HepG2 (cell line): ENCODE measurements at regions not wholly inside any gene's neighbourhood (a gene's known extent, or its start where the extent isn't known, plus 50 kb on each side); places are given as distances from the start of the nearest gene placed in this dataset.

Source experiments
- ATAC-seq: fragments of 200-7000 bp; cut with Tn5 transposase; 3 replicates; pipeline ENCODE4 v1.9.1; 2020; ENCODE audit warnings: mild to moderate bottlenecking, moderate library complexity
- BruUV-seq: library from RNA; stranded (reverse); fragments of 400-500 nt; replicated peaks from 2 replicates; lab custom pipeline; 2021; lab: Mats Ljungman, UMichigan
- CTCF ChIA-PET: fragments of 300-600 bp; formaldehyde crosslinking; extraction: SDS; loops from one replicate; lab custom pipeline; 2021; ENCODE audit warnings: low total read pairs, inconsistent platforms, low intra/inter-chr PET ratio; lab: Yijun Ruan, JAX
- POLR2A ChIA-PET: fragments of 350-600 bp; sonication (Branson Sonifier 250); formaldehyde crosslinking; loops from one replicate; lab custom pipeline; 2020; ENCODE audit warnings: antibody characterized with exemption, inconsistent platforms; lab: Yijun Ruan, JAX
- DNase-seq: peaks from one replicate; pipeline ENCODE4 v3.0.0-alpha.2; 2015; ENCODE audit warnings: low spot score
- FAIRE-seq: peaks from 3 replicates; lab custom pipeline; 2011; peaks lifted over from hg19 to GRCh38; lab: Jason Lieb, UNC
- H2AFZ ChIP-seq: one replicate; pipeline ENCODE4 v1.6.1; 2011; ENCODE audit warnings: low read length, inconsistent platforms
- H3K27ac ChIP-seq: fragments of 300-600 bp; 3 replicates; pipeline ENCODE4 v1.8.0; 2011; ENCODE audit warnings: mixed run types, mild to moderate bottlenecking, mixed read lengths, low read length, inconsistent platforms; ENCODE audit not compliant: insufficient read depth; ENCODE audit errors: extremely low read length
- H3K27me3 ChIP-seq, 2 experiments: fragments of 200-600 bp in 1 of 2; 2 replicates in 1 of 2; 3 replicates in 1 of 2; pipeline versions ENCODE4 v1.6.0 to v1.8.0; 2011; ENCODE audit warnings: low read length in 2 of 2, mild to moderate bottlenecking in 2 of 2, moderate library complexity in 2 of 2, inconsistent platforms in 1 of 2; ENCODE audit not compliant: insufficient read depth in 2 of 2, control insufficient read depth in 1 of 2
- H3K36me3 ChIP-seq, 2 experiments: fragments of 200-600 bp in 1 of 2; replicated peaks in 1 of 2; 2 replicates in 1 of 2; 3 replicates in 1 of 2; pipeline versions ENCODE4 v1.5.1 to v1.8.0; 2011; ENCODE audit warnings: low read length in 2 of 2, inconsistent platforms in 1 of 2; ENCODE audit not compliant: insufficient read depth in 2 of 2, control insufficient read depth in 1 of 2
- H3K4me1 ChIP-seq: 2 replicates; pipeline ENCODE4 v1.5.1; 2012; ENCODE audit warnings: low read length, inconsistent platforms; ENCODE audit not compliant: insufficient read depth
- H3K4me2 ChIP-seq: 2 replicates; pipeline ENCODE4 v1.6.0; 2011; ENCODE audit warnings: low read depth, low read length, inconsistent platforms
- H3K4me3 ChIP-seq, 3 experiments: fragments of 200-600 bp in 1 of 3; sonication (generic), shearing (Covaris generic) in 1 of 3; replicated peaks in 1 of 3; 2 replicates each; pipeline ENCODE4 v1.5.1; 2011 to 2016; ENCODE audit warnings: low read length in 3 of 3, inconsistent platforms in 2 of 3, low read depth in 2 of 3, mild to moderate bottlenecking in 2 of 3, control low read depth in 1 of 3, mixed read lengths in 1 of 3; ENCODE audit not compliant: insufficient read depth in 1 of 3
- H3K79me2 ChIP-seq: one replicate; pipeline ENCODE4 v1.6.1; 2011; ENCODE audit warnings: low read length, inconsistent platforms; ENCODE audit not compliant: insufficient read depth
- H3K9ac ChIP-seq: 2 replicates; pipeline ENCODE4 v1.6.0; 2011; ENCODE audit warnings: mild to moderate bottlenecking, low read depth, low read length, inconsistent platforms; ENCODE audit not compliant: insufficient read depth
- H3K9me3 ChIP-seq: 2 replicates; pipeline ENCODE4 v1.5.1; 2012; ENCODE audit warnings: mild to moderate bottlenecking, low read length
- H4K20me1 ChIP-seq: 2 replicates; pipeline ENCODE4 v1.6.0; 2011; ENCODE audit warnings: inconsistent platforms, mild to moderate bottlenecking, low read length, moderate library complexity; ENCODE audit not compliant: insufficient read depth
- ERF ChIP-seq: IDR thresholded peaks from 2 replicates; pipeline ENCODE4 v1.6.1; 2018; ENCODE audit warnings: missing biosample characterization, missing genetic modification reagents
- HNRNPK ChIP-seq: fragments of 200-400 bp; formaldehyde crosslinking; IDR thresholded peaks from 2 replicates; pipeline ENCODE4 v1.6.1; 2018; ENCODE audit warnings: low read length, low read depth, moderate library complexity, mild to moderate bottlenecking; ENCODE audit not compliant: poor library complexity, severe bottlenecking
- HOXA3 ChIP-seq: sonication (generic); formaldehyde crosslinking; IDR thresholded peaks from 2 replicates; pipeline ENCODE4 v1.5.0; 2020; ENCODE audit warnings: missing genetic modification reagents
- KAT2B ChIP-seq: fragments of 150-350 bp; IDR thresholded peaks from 2 replicates; pipeline ENCODE4 v1.6.1; 2014; ENCODE audit warnings: low read depth, low read length, borderline replicate concordance
- MED13 ChIP-seq: sonication (generic); formaldehyde crosslinking; IDR thresholded peaks from 2 replicates; pipeline ENCODE4 v1.5.0; 2020; ENCODE audit warnings: missing genetic modification reagents
- NFE2 ChIP-seq: sonication (generic); formaldehyde crosslinking; IDR thresholded peaks from 2 replicates; pipeline ENCODE4 v1.4.0; 2020; ENCODE audit warnings: missing genetic modification reagents
- NFE2L1 ChIP-seq: sonication (generic); formaldehyde crosslinking; IDR thresholded peaks from 2 replicates; pipeline ENCODE4 v1.4.0; 2020; ENCODE audit warnings: missing genetic modification reagents, mild to moderate bottlenecking, borderline replicate concordance
- PAWR ChIP-seq: sonication (generic); formaldehyde crosslinking; IDR thresholded peaks from 2 replicates; pipeline ENCODE4 v1.4.0; 2020; ENCODE audit warnings: missing genetic modification reagents, mild to moderate bottlenecking, borderline replicate concordance
- RFX5 ChIP-seq: IDR thresholded peaks from 2 replicates; pipeline ENCODE4 v1.6.1; 2011; ENCODE audit warnings: low read depth, low read length, improper control_type of control experiment
- ZNF160 ChIP-seq: sonication (generic); formaldehyde crosslinking; IDR thresholded peaks from 2 replicates; pipeline ENCODE4 v1.8.0; 2022; ENCODE audit warnings: mild to moderate bottlenecking, inconsistent platforms, missing genetic modification reagents
- ZNF672 ChIP-seq: sonication (generic); formaldehyde crosslinking; IDR thresholded peaks from 2 replicates; pipeline ENCODE4 v1.8.1; 2022; ENCODE audit warnings: missing genetic modification reagents
- WGBS: methylation state at CpG from one replicate; pipeline ENCODE4 v1.1.6; 2017; ENCODE audit warnings: low lambda C conversion rate; 5-methylcytosine and 5-hydroxymethylcytosine counted together
- in situ Hi-C: cut with HindIII; loops from 2 replicates; pipeline ENCODE4 v1.10.0; 2017; ENCODE audit warnings: low pct_unique_long_range_greater_than_20kb; ENCODE audit not compliant: extremely low pct_ligation_motif_present
- intact Hi-C: fragments of 100-400 bp; cut with micrococcal nuclease; formaldehyde crosslinking; loops from one replicate; pipeline ENCODE4 v1.10.0; 2022; ENCODE audit not compliant: unreplicated experiment
- TF ChIP-seq, protein P1 (sequence below): sonication (generic); formaldehyde crosslinking; IDR thresholded peaks from 2 replicates; pipeline ENCODE4 v1.4.0; 2020; ENCODE audit warnings: mild to moderate bottlenecking, missing genetic modification reagents

DNA sequence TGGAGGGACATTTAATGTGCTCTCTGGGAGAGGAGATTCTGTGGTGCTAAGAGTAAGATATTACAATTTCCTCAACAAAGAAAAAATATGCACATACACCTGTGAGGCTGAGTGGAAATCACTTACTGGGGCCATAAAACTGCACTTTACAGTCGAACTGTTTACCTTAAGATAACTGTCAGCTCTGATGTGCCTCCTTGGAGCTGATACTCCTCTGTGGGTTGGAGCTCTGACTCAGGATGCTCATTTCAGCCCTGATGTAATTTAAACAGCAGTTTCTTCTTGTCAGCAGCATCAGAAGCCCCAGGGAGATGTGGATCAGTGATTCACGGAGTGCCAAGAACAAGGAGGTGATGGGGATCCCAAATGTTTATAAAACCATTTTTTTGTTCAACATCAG lies 241.9 kb upstream of the SFRP2 start:
- H3K79me2 ChIP-seq, result no peaks in the 10 kb centered on the region
- H3K4me3 ChIP-seq, result no peak overlapping the region
- H2AFZ ChIP-seq, result no peak overlapping the region
- H3K9me3 ChIP-seq, result no peaks in the 10 kb centered on the region
- no peak for DNase-seq
- FAIRE-seq, result no peak
- intact Hi-C loops, result no loop called here
- no peaks in the 10 kb centered on the region for H3K36me3 ChIP-seq
- H3K9ac ChIP-seq, result no peak overlapping the region
- CTCF ChIA-PET, result no interaction called here
- TF ChIP-seq ZNF160, result no peak
- TF ChIP-seq MED13 (CRISPR knock-in tag), result no peak
- TF ChIP-seq KAT2B, result no peak
- TF ChIP-seq ERF (CRISPR knock-in tag), result no peak
- no peak for TF ChIP-seq HOXA3 (CRISPR knock-in tag)
- no peak for TF ChIP-seq NFE2 (CRISPR knock-in tag)
- TF ChIP-seq, protein P1, sequence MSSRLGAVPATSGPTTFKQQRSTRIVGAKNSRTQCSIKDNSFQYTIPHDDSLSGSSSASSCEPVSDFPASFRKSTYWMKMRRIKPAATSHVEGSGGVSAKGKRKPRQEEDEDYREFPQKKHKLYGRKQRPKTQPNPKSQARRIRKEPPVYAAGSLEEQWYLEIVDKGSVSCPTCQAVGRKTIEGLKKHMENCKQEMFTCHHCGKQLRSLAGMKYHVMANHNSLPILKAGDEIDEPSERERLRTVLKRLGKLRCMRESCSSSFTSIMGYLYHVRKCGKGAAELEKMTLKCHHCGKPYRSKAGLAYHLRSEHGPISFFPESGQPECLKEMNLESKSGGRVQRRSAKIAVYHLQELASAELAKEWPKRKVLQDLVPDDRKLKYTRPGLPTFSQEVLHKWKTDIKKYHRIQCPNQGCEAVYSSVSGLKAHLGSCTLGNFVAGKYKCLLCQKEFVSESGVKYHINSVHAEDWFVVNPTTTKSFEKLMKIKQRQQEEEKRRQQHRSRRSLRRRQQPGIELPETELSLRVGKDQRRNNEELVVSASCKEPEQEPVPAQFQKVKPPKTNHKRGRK, result no peak
- no peak for TF ChIP-seq PAWR (CRISPR knock-in tag)
- TF ChIP-seq ZNF672, result no peak
- TF ChIP-seq RFX5, result no peak
- TF ChIP-seq NFE2L1 (CRISPR knock-in tag), result no peak
- TF ChIP-seq HNRNPK, result no peak
- TF ChIP-seq, all 625 proteins: peak for 0
- WGBS, result 0% methylated on average over 2 of the region's 2 CpGs
- no peaks in the 10 kb centered on the region for H4K20me1 ChIP-seq
- no peak overlapping the region for H3K4me2 ChIP-seq
- in situ Hi-C loops, result no loop called here
- POLR2A ChIA-PET, result interaction anchor here (0.6 kb wide), 1 partner anchor 223 kb away, joined by 3 read pairs; no protein-coding TSS in a partner anchor
- no peak overlapping the region for H3K27ac ChIP-seq
- H3K4me1 ChIP-seq, result no peaks in the 10 kb centered on the region
- no peak for ATAC-seq
- BruUV-seq, result no TSS peak
- H3K27me3 ChIP-seq, result no peaks in the 10 kb centered on the region; a peak in 1 of 5 replicates
